Activated naive CD8-positive, alpha-beta T cell treated with anti-CD3 and anti-CD28 coated beads, Interleukin-2, amount 50 U/mL, for 24 hours (primary cell): ENCODE measurements at regions not wholly inside any gene's neighbourhood (a gene's known extent, or its start where the extent isn't known, plus 50 kb on each side); places are given as distances from the start of the nearest gene placed in this dataset.
"Not testable (repeated sequence)": the region's sequence is repeated elsewhere in the genome, so short reads cannot be mapped to it uniquely, and the experiment has no call there.

ENCODE experiments used
- ATAC-seq: fragments of 150-1000 bp; cut with Tn5 transposase; one replicate; pipeline ENCODE4 v1.10.0; 2021
- DNase-seq: peaks from one replicate; pipeline ENCODE4 v3.0.0; 2021
- H3K27ac Mint-ChIP-seq: one replicate; pipeline ENCODE4 v1.8.0; 2021; ENCODE audit warnings: mild to moderate bottlenecking, mixed read lengths
- H3K27me3 Mint-ChIP-seq: one replicate; pipeline ENCODE4 v1.8.0; 2021; ENCODE audit warnings: mixed read lengths
- H3K36me3 Mint-ChIP-seq: one replicate; pipeline ENCODE4 v1.8.0; 2021; ENCODE audit warnings: low read depth, mixed read lengths
- H3K4me1 Mint-ChIP-seq: one replicate; pipeline ENCODE4 v1.8.0; 2021; ENCODE audit warnings: mixed read lengths
- H3K4me3 Mint-ChIP-seq: one replicate; pipeline ENCODE4 v1.8.0; 2021; ENCODE audit warnings: mild to moderate bottlenecking, moderate library complexity, mixed read lengths
- H3K9me3 Mint-ChIP-seq: one replicate; pipeline ENCODE4 v1.8.0; 2021; ENCODE audit warnings: mixed read lengths

DNA sequence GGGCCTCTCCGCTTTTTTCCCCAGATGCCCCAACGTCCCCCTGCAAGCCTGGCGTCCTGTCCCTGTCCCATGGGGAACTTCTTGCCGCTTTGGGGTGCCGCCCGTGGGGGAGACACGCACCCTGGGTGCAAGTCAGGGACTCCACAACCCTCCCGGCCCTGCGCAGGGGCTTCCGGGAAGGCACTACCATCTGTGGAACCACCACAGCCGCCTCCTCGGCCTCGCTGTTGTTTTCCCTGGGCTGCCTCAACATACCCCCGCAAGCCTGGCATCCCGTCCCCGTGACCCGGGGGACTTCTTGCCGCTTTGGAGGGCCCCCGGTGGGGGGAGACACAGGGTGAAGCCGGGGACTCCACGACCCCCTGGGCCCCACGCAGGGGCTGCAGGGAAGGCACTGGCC is 238.4 kb downstream of the TUBA3C start:
- no peak overlapping the region for H3K4me3 Mint-ChIP-seq
- no peaks in the 10 kb centered on the region for H3K4me1 Mint-ChIP-seq
- no peak for ATAC-seq
- H3K27me3 Mint-ChIP-seq: no peaks in the 10 kb centered on the region
- no peak overlapping the region for H3K27ac Mint-ChIP-seq
- DNase-seq: no peak
- no peaks in the 10 kb centered on the region for H3K9me3 Mint-ChIP-seq
- H3K36me3 Mint-ChIP-seq: no peaks in the 10 kb centered on the region

DNA sequence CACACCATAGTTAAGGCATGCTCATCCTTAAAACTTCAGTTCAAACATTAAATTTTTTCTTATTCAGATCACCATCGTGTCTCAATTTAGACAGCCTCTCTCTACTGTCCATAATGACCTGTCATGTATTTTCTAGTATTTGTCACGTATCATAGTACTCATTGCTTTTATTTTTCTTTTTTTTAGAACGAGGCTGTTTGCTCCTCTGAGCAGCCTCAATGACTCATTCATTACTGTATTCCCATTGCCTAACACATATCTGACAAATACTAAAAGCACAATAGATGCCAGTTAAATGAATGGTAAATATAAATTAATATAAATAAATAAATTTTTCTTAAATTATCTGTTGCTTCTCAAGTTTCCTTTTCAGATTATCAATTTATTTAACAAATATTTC is 245.5 kb downstream of the TUBA3C start:
- ATAC-seq: no peak

DNA sequence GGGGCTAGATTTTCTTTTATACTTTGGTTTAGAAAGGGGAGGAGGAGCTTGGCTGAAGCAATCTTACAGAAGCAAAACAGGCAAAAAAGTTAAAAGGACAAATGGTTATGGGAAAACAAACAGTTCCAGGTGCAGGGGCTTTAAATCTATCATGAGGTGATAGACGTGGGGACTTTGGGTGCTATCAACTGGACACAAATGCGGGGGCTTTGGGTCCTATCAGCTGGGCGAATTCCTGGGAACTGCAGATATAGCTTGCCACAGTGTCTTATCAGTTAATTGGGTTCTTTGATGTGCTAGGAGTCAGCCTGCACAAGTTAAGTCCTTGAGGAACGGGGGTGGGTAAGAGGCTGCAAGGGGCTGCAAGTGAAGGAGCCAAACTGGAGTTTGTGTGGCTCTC is 260.6 kb downstream of the TUBA3C start:
- Mint-ChIP-seq H3K36me3 (no peaks in the 10 kb centered on the region), H3K27ac (no peak overlapping the region), H3K4me3 (no peak overlapping the region), H3K9me3 (no peaks in the 10 kb centered on the region), H3K4me1 (no peaks in the 10 kb centered on the region), H3K27me3 (no peaks in the 10 kb centered on the region)
- ATAC-seq (no peak), DNase-seq (no peak)

More for the DNA sequence above, 245.5 kb downstream of the TUBA3C start:
- Mint-ChIP-seq H3K27me3 (no peaks in the 10 kb centered on the region), H3K36me3 (no peaks in the 10 kb centered on the region), H3K9me3 (no peaks in the 10 kb centered on the region), H3K27ac (no peak overlapping the region), H3K4me1 (no peaks in the 10 kb centered on the region), H3K4me3 (no peak overlapping the region)
- DNase-seq: no peak

DNA sequence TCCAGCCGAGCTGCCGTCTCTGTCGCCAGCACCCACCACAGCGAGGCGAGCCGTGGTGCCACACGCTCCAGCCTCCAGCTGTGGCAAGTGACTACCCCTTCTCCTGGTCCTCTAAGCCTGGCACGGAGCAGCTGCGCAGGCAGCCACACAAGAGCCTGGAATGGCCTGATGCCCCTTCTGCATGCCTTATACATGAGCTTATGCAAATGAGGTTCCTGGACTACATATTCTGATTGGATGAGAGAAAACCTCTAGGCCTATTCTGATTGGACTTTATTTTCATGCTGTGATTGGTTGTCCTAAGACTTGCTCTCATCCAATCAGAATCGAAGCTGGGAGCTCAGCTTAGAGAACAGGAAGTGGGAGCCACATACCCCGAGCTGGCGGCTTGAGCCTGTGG is 276.5 kb downstream of the TUBA3C start:
- ATAC-seq, H3K27me3 Mint-ChIP-seq, H3K27ac Mint-ChIP-seq, DNase-seq, H3K4me1 Mint-ChIP-seq, H3K36me3 Mint-ChIP-seq, H3K4me3 Mint-ChIP-seq: not testable (repeated sequence)
- H3K9me3 Mint-ChIP-seq: peaks cover 17% of the 10 kb centered on the region

DNA sequence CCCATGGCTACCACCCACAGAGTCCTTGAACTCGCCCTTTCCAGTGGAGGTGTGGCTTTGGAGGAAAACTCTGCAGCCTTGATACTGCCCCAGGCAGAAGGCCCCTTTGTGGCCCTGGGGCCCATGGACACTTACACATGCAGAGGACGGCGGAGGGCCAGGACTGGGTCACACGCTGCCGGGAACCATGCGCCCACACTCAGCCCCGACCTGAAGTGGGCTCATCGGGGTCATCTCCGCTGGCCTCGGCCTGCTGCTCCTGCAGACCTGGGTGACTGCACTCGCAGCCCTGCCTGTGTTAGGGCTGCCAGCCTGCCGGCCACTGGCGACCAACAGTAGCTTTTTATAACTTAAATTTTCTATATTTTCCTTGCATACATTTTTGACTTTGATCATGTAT is 286.2 kb downstream of the TUBA3C start:
- not testable (repeated sequence) for H3K27ac Mint-ChIP-seq, ATAC-seq, DNase-seq, H3K9me3 Mint-ChIP-seq, H3K27me3 Mint-ChIP-seq, H3K4me1 Mint-ChIP-seq, H3K4me3 Mint-ChIP-seq, H3K36me3 Mint-ChIP-seq

DNA sequence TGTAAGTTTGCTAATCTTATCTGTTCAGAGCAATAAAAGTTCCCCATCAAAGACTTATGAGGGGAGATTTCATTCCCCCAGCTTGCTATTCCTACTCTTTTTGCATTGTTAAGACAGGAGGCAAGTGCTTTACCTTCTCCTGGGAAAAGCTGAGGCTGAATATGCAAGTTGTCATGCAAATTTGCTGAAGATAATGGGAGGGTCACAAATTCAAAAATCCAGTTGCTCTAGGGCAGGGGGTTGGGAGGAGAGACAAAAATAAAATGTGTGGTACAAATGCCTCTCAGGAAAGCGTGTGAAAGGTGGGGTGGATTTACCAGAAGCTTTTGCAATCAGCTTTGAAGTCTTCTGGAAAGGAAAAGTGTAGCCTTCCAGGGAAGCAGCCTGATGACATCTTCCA is 290.4 kb downstream of the TUBA3C start:
- not testable (repeated sequence) for H3K27me3 Mint-ChIP-seq

DNA sequence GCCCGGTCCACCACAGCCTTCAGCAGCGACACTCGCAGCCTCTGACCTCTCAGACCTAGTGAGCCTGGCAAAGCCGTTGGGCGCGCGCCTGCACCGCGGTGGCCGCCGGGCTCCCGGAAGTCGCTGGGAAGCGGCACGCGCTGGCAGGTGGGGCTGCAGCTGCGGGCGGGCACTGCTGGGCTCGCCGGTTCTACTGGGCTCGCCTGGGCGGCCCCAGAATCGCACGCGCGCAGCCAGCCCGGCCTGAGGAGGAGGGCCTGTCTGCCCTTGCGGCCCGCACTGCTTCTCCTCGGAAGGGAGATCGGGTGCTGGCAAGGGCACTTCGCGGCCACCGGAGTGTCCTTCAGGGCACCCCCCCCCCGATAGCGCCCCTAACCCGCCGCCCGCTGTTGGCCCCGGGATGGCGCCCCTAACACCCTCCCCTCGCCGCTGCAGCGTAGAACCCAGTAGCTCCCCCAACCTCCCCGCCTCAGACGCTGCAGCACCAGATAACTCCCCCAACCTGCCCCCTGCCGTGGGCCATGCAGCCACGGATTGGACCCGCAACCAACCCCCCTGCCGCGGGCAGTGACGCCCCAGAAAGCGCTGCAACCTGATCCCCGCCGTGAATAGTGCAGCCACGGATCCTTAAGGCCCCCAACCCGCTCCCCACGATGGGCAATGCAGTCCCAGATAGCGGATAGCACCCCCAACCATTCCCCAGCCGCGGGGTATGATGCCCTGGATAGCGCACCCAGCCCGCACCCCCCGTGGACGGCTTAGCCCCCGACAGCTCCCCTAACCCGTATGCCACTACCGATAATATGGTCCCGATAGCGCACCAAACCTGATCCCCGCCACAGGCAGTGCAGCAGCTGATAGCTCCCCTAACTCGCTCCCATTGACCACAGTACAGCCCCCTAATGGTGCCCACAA is 306.5 kb downstream of the TUBA3C start:
- not testable (repeated sequence) for DNase-seq, H3K4me3 Mint-ChIP-seq, H3K4me1 Mint-ChIP-seq, H3K27me3 Mint-ChIP-seq, ATAC-seq, H3K27ac Mint-ChIP-seq, H3K9me3 Mint-ChIP-seq, H3K36me3 Mint-ChIP-seq

More for the DNA sequence above, 290.4 kb downstream of the TUBA3C start:
- ATAC-seq, H3K4me3 Mint-ChIP-seq, DNase-seq, H3K27ac Mint-ChIP-seq, H3K4me1 Mint-ChIP-seq, H3K9me3 Mint-ChIP-seq, H3K36me3 Mint-ChIP-seq: not testable (repeated sequence)

DNA sequence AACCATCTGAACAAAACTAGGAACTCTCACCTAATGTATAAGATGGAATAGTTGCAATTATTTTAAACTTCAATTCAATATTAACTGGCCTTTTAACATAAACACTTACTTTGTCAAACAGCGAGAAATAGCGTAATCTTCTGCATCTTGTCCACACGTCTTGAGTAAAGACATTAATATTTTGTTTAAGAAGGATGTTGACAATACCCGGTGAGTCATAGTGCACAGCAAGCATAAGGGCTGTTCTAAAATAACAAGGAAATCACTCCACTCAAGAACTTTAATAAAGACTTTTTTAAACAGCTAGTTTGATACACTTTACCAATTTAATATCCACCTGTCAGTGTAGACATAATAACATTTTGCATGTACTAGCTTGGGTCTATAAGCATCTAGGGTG is 311.1 kb downstream of the TUBA3C start:
- not testable (repeated sequence) for H3K9me3 Mint-ChIP-seq, H3K27me3 Mint-ChIP-seq, H3K27ac Mint-ChIP-seq, H3K4me3 Mint-ChIP-seq, H3K36me3 Mint-ChIP-seq, H3K4me1 Mint-ChIP-seq, ATAC-seq, DNase-seq

DNA sequence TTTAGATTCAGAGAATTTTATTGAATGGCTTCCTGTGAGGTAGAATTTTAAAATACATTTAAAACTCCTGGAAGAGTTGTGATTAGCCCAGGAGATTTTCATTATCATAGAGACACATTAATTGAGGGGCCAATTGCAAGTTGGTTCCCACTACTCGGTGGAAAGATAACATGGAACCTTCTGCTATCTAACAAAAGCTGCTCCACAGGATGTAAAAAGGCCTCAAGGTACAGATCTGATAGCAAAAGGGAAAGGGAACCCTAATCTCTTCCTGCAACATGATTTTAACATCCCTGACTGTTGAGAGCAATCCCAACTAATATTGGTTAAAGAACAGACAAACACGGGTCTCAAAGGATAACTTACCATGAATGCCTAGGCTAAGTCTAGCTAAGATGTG is 312.3 kb downstream of the TUBA3C start:
- H3K27me3 Mint-ChIP-seq, ATAC-seq, H3K27ac Mint-ChIP-seq: not testable (repeated sequence)

DNA sequence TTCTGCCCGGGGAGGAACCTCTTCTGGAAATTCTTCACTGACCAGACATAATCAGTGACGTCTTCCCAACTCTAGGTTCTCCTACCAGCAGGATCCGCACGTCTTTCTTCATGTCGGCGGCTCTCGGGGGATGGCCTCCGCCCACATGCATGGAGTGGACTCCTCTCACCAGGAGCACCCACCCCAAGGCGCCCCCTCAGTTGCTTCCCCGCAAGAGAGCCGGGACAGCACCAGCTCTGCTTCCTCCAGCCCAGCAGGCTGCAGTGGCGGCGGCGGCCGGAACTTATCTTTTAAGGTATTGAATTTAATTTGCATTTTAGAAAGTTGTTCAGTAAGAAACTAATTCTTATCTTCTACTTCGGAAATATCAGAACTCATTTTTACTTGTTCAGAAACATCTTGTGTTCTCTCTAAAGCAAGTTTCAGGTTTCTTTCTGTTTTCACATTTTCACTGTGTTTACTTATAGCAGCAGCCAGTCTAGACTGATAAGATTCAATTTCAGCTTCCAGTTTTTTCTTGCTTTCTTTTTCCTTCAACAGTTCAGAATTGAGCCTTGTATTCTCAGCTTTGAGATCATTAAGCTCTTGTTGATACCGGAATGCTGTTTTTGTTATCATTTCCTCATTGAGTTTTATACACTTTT is 343.5 kb downstream of the TUBA3C start:
- H3K4me1 Mint-ChIP-seq, H3K4me3 Mint-ChIP-seq, ATAC-seq, H3K27ac Mint-ChIP-seq, DNase-seq, H3K36me3 Mint-ChIP-seq, H3K9me3 Mint-ChIP-seq, H3K27me3 Mint-ChIP-seq: not testable (repeated sequence)

More for the DNA sequence above, 312.3 kb downstream of the TUBA3C start:
- H3K4me1 Mint-ChIP-seq, DNase-seq, H3K9me3 Mint-ChIP-seq, H3K36me3 Mint-ChIP-seq, H3K4me3 Mint-ChIP-seq: not testable (repeated sequence)

DNA sequence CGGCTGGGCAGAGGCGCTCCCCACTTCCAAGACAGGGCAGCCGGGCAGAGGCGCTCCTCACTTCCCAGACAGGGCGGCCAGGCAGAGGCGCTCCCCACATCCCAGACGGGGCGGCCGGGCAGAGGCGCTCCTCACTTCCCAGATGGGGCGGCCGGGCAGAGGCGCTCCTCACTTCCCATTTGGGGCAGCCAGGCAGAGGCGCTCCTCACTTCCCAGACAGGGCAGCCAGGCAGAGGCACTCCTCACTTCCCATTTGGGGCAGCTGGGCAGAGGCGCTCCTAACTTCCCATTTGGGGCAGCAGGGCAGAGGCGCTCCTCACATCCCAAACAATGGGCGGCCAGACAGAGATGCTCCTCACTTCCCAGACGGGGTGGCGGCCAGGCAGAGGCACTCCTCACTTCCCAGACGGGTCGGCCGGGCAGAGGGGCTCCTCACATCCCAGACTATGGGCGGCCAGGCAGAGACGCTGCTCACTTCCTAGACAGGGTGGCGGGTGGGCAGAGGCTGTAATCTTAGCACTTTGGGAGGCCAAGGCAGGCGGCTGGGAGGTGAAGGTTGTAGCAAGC is 344.4 kb downstream of the TUBA3C start:
- H3K4me3 Mint-ChIP-seq, H3K9me3 Mint-ChIP-seq, H3K4me1 Mint-ChIP-seq, H3K36me3 Mint-ChIP-seq, DNase-seq, H3K27ac Mint-ChIP-seq, H3K27me3 Mint-ChIP-seq, ATAC-seq: not testable (repeated sequence)

DNA sequence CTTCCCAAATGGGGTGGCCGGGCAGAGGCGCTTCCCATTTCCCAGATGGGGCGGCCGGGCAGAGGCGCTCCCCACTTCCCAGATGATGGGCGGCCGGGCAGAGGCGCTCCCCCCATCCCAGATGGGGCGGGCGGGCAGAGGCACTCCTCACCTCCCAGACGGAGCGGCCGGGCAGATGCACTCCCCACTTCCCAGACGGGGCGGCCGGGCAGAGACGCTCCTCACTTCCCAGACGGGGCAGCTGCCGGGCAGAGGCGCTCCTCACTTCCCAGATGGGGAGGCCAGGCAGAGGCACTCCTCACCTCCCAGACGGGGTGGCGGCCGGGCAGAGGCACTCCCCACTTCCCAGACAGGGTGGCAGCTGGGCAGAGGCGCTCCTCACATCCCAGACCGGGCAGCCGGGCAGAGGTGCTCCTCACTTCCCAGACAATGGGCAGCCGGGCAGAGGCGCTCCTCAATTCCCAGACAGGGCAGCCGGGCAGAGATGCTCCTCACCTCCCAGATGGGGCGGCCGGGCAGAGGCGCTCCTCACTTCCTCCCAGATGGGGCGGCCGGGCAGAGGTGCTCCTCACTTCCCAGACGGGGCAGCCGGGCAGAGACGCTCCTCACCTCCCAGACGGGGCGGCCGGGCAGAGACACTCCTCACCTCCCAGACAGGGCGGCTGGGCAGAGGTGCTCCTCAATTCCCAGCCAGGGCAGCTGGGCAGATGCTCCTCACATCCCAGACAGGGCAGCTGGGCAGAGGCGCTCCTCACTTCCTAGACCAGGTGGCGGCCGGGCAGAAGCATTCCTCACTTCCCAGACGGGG is 345.0 kb downstream of the TUBA3C start:
- not testable (repeated sequence) for H3K9me3 Mint-ChIP-seq, H3K27me3 Mint-ChIP-seq, H3K4me1 Mint-ChIP-seq, ATAC-seq, H3K4me3 Mint-ChIP-seq, H3K27ac Mint-ChIP-seq, H3K36me3 Mint-ChIP-seq, DNase-seq

DNA sequence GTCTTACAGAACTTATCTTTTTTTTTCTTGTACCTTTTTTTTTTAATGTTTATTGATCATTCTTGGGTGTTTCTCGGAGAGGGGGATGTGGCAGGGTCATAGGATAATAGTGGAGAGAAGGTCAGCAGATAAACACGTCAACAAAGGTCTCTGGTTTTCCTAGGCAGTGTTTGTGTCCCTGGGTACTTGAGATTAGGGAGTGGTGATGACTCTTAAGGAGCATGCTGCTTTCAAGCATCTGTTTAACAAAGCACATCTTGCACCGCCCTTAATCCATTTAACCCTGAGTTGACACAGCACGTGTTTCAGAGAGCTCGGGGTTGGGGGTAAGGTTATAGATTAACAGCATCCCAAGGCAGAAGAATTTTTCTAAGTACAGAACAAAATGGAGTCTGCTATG is 345.9 kb downstream of the TUBA3C start:
- DNase-seq, H3K27me3 Mint-ChIP-seq, H3K4me3 Mint-ChIP-seq, H3K9me3 Mint-ChIP-seq, H3K4me1 Mint-ChIP-seq, H3K27ac Mint-ChIP-seq, H3K36me3 Mint-ChIP-seq, ATAC-seq: not testable (repeated sequence)

DNA sequence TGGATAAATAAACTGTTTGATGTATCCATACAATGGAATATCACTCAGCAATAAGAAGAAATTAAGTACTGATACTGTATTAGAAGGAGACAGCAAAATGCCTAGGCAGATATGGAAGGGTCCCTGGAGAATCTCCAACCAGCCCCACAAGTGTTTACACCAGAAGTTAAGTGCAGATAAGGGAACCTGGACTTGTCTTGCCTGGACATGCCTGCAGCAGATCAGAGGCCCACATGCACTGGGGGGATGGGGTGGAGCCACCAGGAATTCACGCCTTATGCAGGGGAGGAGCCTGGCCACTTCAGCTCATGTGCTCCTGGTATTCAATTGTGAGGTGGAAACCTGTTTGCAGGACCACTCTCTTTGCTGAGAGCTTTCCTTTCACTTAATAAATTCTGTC is 356.9 kb downstream of the TUBA3C start:
- not testable (repeated sequence) for H3K27ac Mint-ChIP-seq, H3K4me3 Mint-ChIP-seq, H3K27me3 Mint-ChIP-seq, H3K9me3 Mint-ChIP-seq, DNase-seq, H3K4me1 Mint-ChIP-seq, ATAC-seq, H3K36me3 Mint-ChIP-seq
